IMR-90 (cell line): ENCODE measurements at regions not wholly inside any gene's neighbourhood (a gene's known extent, or its start where the extent isn't known, plus 50 kb on each side); places are given as distances from the start of the nearest gene placed in this dataset.
A peak's percentile ranks its signal among the peaks of the same experiment; 100 is the strongest.

Experiments used
- ATAC-seq: fragments of 200-7000 bp; cut with Tn5 transposase; 2 replicates; pipeline ENCODE4 v1.9.1; 2020; ENCODE audit warnings: low read depth, mild to moderate bottlenecking, moderate library complexity
- BruUV-seq: library from RNA; stranded (reverse); fragments of 400-500 nt; replicated peaks from 2 replicates; lab custom pipeline; 2021; lab: Mats Ljungman, UMichigan
- CTCF ChIA-PET: fragments of 300-600 bp; formaldehyde crosslinking; extraction: SDS; loops from one replicate; lab custom pipeline; 2021; ENCODE audit warnings: antibody characterized with exemption; lab: Yijun Ruan, JAX
- POLR2A ChIA-PET: fragments of 300-600 bp; sonication (Branson Sonifier 250); formaldehyde crosslinking; loops from one replicate; lab custom pipeline; 2022; ENCODE audit warnings: antibody characterized with exemption; ENCODE audit not compliant: unreplicated experiment; lab: Charles Lee
- DNase-seq: peaks from one replicate; pipeline ENCODE4 v3.0.0; 2013
- H2AFZ ChIP-seq: replicated peaks from 2 replicates; pipeline ENCODE3; 2013; ENCODE audit warnings: low read length, mild to moderate bottlenecking; ENCODE audit not compliant: poor library complexity
- H2AK5ac ChIP-seq: 2 replicates; pipeline ENCODE4 v1.6.1; 2013; ENCODE audit warnings: low read depth, low read length, inconsistent platforms
- H2AK9ac ChIP-seq: replicated peaks from 2 replicates; pipeline ENCODE3; 2013; ENCODE audit warnings: mild to moderate bottlenecking, low read depth, low read length, moderate library complexity; ENCODE audit not compliant: poor library complexity
- H2BK120ac ChIP-seq: 2 replicates; pipeline ENCODE4 v1.6.1; 2013; ENCODE audit warnings: low read depth, low read length, inconsistent platforms
- H2BK15ac ChIP-seq: 3 replicates; pipeline ENCODE4 v1.6.1; 2013; ENCODE audit warnings: low read depth, low read length, inconsistent platforms
- H2BK20ac ChIP-seq: 2 replicates; pipeline ENCODE4 v1.6.1; 2013; ENCODE audit warnings: low read depth, mild to moderate bottlenecking, inconsistent platforms, low read length, moderate library complexity
- H2BK5ac ChIP-seq: 2 replicates; pipeline ENCODE4 v1.6.1; 2013; ENCODE audit warnings: mild to moderate bottlenecking, low read depth, low read length, inconsistent platforms; ENCODE audit not compliant: poor library complexity, severe bottlenecking
- H3K14ac ChIP-seq: replicated peaks from 2 replicates; pipeline ENCODE4 v1.6.1; 2013; ENCODE audit warnings: low read depth, low read length, inconsistent platforms
- H3K18ac ChIP-seq: 2 replicates; pipeline ENCODE4 v1.6.1; 2013; ENCODE audit warnings: low read depth, low read length, control low read depth
- H3K23ac ChIP-seq: 2 replicates; pipeline ENCODE4 v1.6.1; 2013; ENCODE audit warnings: low read depth, low read length, inconsistent platforms
- H3K27ac ChIP-seq: 2 replicates; pipeline ENCODE4 v1.5.1; 2013; ENCODE audit warnings: mild to moderate bottlenecking, control low read depth, low read length; ENCODE audit not compliant: insufficient read depth
- H3K27me3 ChIP-seq: 2 replicates; pipeline ENCODE4 v1.6.1; 2013; ENCODE audit warnings: low read length; ENCODE audit not compliant: control insufficient read depth, insufficient read depth
- H3K36me3 ChIP-seq: 2 replicates; pipeline ENCODE4 v1.6.1; 2013; ENCODE audit warnings: low read length, mixed read lengths; ENCODE audit not compliant: control insufficient read depth, insufficient read depth
- H3K4ac ChIP-seq: 2 replicates; pipeline ENCODE4 v1.6.1; 2013; ENCODE audit warnings: low read depth, low read length, inconsistent platforms
- H3K4me1 ChIP-seq: 2 replicates; pipeline ENCODE4 v1.6.1; 2013; ENCODE audit warnings: low read length, mixed read lengths; ENCODE audit not compliant: control insufficient read depth, insufficient read depth
- H3K4me2 ChIP-seq: 2 replicates; pipeline ENCODE4 v1.6.1; 2013; ENCODE audit warnings: low read depth, mild to moderate bottlenecking, control low read depth, low read length, moderate library complexity
- H3K4me3 ChIP-seq: 2 replicates; pipeline ENCODE4 v1.5.1; 2013; ENCODE audit warnings: low read depth, mild to moderate bottlenecking, control low read depth, low read length, moderate library complexity; ENCODE audit not compliant: insufficient read depth
- H3K56ac ChIP-seq: 2 replicates; pipeline ENCODE4 v1.6.1; 2013; ENCODE audit warnings: low read length, inconsistent platforms; ENCODE audit not compliant: insufficient read depth; ENCODE audit errors: extremely low read depth
- H3K79me1 ChIP-seq, 2 experiments: 2 replicates each; pipeline ENCODE4 v1.6.1; 2013; ENCODE audit warnings: low read length in 2 of 2, inconsistent platforms in 1 of 2, low read depth in 1 of 2
- H3K9ac ChIP-seq: 2 replicates; pipeline ENCODE4 v1.6.1; 2013; ENCODE audit warnings: low read depth, low read length, control low read depth
- H3K9me1 ChIP-seq: 2 replicates; pipeline ENCODE4 v1.6.1; 2013; ENCODE audit warnings: low read length, inconsistent platforms; ENCODE audit not compliant: insufficient read depth
- H3K9me3 ChIP-seq: 2 replicates; pipeline ENCODE4 v1.6.1; 2013; ENCODE audit warnings: low read length; ENCODE audit not compliant: control insufficient read depth, insufficient read depth
- H4K20me1 ChIP-seq: 2 replicates; pipeline ENCODE4 v1.6.1; 2013; ENCODE audit warnings: low read length, inconsistent platforms; ENCODE audit not compliant: insufficient read depth
- H4K5ac ChIP-seq: 2 replicates; pipeline ENCODE4 v1.6.1; 2013; ENCODE audit warnings: mild to moderate bottlenecking, low read depth, low read length, control low read depth
- H4K8ac ChIP-seq, 2 experiments: 2 replicates each; pipeline ENCODE4 v1.6.1; 2013; ENCODE audit warnings: low read depth in 2 of 2, low read length in 2 of 2, control low read depth in 1 of 2, inconsistent platforms in 1 of 2
- H4K91ac ChIP-seq: 2 replicates; pipeline ENCODE4 v1.6.1; 2013; ENCODE audit warnings: low read depth, low read length, inconsistent platforms; ENCODE audit not compliant: insufficient read depth
- CTCF ChIP-seq: conservative IDR thresholded peaks from 2 replicates; pipeline ENCODE4 v1.5.1; 2012; ENCODE audit warnings: mild to moderate bottlenecking, low read depth, low read length, improper control_type of control experiment
- MAZ ChIP-seq: IDR thresholded peaks from 2 replicates; pipeline ENCODE4 v1.6.1; 2012; ENCODE audit warnings: low read depth, mild to moderate bottlenecking, low read length, improper control_type of control experiment, moderate library complexity, borderline replicate concordance
- RFX5 ChIP-seq: IDR thresholded peaks from 2 replicates; pipeline ENCODE4 v1.8.0; 2012; ENCODE audit warnings: low read depth, mild to moderate bottlenecking, low read length, moderate library complexity
- SMC3 ChIP-seq: fragments of 150-350 bp; IDR thresholded peaks from 2 replicates; pipeline ENCODE4 v1.6.1; 2016; ENCODE audit warnings: low read depth, mild to moderate bottlenecking, antibody characterized with exemption, low read length, moderate library complexity
- WGBS, 2 experiments: methylation state at CpG; one replicate each; pipeline versions ENCODE4 v1.1.5 to v1.1.7; 2013; ENCODE audit warnings: missing lambda C conversion rate in 2 of 2; ENCODE audit not compliant: insufficient read length in 1 of 2; ENCODE audit errors: extremely low coverage in 2 of 2; 5-methylcytosine and 5-hydroxymethylcytosine counted together
- dilution Hi-C: fragments of 300-500 bp; cut with HindIII; formaldehyde crosslinking; loops from one replicate; pipeline ENCODE4 v1.14.3; 2018; ENCODE audit warnings: low sequenced_read_pairs; ENCODE audit not compliant: unreplicated experiment
- in situ Hi-C: fragments of 300-500 bp; cut with MboI; formaldehyde crosslinking; loops from 3 replicates; pipeline ENCODE4 v1.14.3; 2019; ENCODE audit warnings: low sequenced_read_pairs, inconsistent platforms, mixed read lengths
- intact Hi-C: fragments of 100-400 bp; cut with micrococcal nuclease; formaldehyde crosslinking; loops from 2 replicates; pipeline ENCODE4 v1.10.0; 2022
- TF ChIP-seq, protein P1 (sequence below): fragments of 150-350 bp; IDR thresholded peaks from 2 replicates; pipeline ENCODE4 v1.6.1; 2016; ENCODE audit warnings: low read depth, mild to moderate bottlenecking, low read length, moderate library complexity, borderline replicate concordance

GRCh38 chr1:50271968-50272578, 151.2 kb downstream of the DMRTA2 start:
- no peak overlapping the region for H3K14ac ChIP-seq
- H2AFZ ChIP-seq, result no peak overlapping the region
- no peak overlapping the region for H2BK15ac ChIP-seq
- BruUV-seq, result no TSS peak
- no CpG with 5 or more reads among the region's 2 CpGs for WGBS, 2 experiments
- dilution Hi-C loops, result no loop called here
- H3K9ac ChIP-seq, result no peak overlapping the region
- ChIA-PET CTCF (interaction anchor here (0.6 kb wide), 1 partner anchor 13 kb away, joined by 3 read pairs; no protein-coding TSS in a partner anchor), POLR2A (no interaction called here)
- no peaks in the 10 kb centered on the region for H3K9me1 ChIP-seq
- no peak overlapping the region for H4K91ac ChIP-seq
- intact Hi-C loops, result no loop called here
- no peaks in the 10 kb centered on the region for H3K27me3 ChIP-seq
- H3K36me3 ChIP-seq, result no peaks in the 10 kb centered on the region
- no peak overlapping the region for H2AK5ac ChIP-seq
- no peak overlapping the region for H2BK120ac ChIP-seq
- no peak for TF ChIP-seq RFX5
- TF ChIP-seq, protein P1, sequence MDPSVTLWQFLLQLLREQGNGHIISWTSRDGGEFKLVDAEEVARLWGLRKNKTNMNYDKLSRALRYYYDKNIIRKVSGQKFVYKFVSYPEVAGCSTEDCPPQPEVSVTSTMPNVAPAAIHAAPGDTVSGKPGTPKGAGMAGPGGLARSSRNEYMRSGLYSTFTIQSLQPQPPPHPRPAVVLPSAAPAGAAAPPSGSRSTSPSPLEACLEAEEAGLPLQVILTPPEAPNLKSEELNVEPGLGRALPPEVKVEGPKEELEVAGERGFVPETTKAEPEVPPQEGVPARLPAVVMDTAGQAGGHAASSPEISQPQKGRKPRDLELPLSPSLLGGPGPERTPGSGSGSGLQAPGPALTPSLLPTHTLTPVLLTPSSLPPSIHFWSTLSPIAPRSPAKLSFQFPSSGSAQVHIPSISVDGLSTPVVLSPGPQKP, result no peak
- no peak for TF ChIP-seq MAZ
- TF ChIP-seq CTCF, result peak; percentile 30
- TF ChIP-seq SMC3, result 0 out of 2 replicates have a peak, but pooled peaks have one; percentile 7
- H3K4me2 ChIP-seq, result no peak overlapping the region
- H3K27ac ChIP-seq, result no peak overlapping the region
- H3K79me1 ChIP-seq, result no peaks in the 10 kb centered on the region
- H3K9me3 ChIP-seq, result peaks cover 12% of the 10 kb centered on the region
- no peak for ATAC-seq
- H2BK20ac ChIP-seq, result no peak overlapping the region
- DNase-seq, result no peak
- in situ Hi-C loops, result no loop called here
- no peak overlapping the region for H2BK5ac ChIP-seq
- no peaks in the 10 kb centered on the region for H3K4me1 ChIP-seq
- no peak overlapping the region for H4K5ac ChIP-seq
- H3K4ac ChIP-seq, result no peak overlapping the region
- H3K23ac ChIP-seq, result no peak overlapping the region
- H3K56ac ChIP-seq, result no peak overlapping the region
- no peak overlapping the region for H3K18ac ChIP-seq
- no peaks in the 10 kb centered on the region for H4K20me1 ChIP-seq
- no peak overlapping the region for H4K8ac ChIP-seq
- no peak overlapping the region for H2AK9ac ChIP-seq
- H3K4me3 ChIP-seq, result no peak overlapping the region
